HK-2 (cell line): ENCODE measurements at regions not wholly inside any gene's neighbourhood (a gene's known extent, or its start where the extent isn't known, plus 50 kb on each side); places are given as distances from the start of the nearest gene placed in this dataset.

Experiments used
- DNase-seq: peaks from one replicate; pipeline ENCODE4 v3.0.0-alpha.2; 2018; ENCODE audit not compliant: unreplicated experiment

DNA sequence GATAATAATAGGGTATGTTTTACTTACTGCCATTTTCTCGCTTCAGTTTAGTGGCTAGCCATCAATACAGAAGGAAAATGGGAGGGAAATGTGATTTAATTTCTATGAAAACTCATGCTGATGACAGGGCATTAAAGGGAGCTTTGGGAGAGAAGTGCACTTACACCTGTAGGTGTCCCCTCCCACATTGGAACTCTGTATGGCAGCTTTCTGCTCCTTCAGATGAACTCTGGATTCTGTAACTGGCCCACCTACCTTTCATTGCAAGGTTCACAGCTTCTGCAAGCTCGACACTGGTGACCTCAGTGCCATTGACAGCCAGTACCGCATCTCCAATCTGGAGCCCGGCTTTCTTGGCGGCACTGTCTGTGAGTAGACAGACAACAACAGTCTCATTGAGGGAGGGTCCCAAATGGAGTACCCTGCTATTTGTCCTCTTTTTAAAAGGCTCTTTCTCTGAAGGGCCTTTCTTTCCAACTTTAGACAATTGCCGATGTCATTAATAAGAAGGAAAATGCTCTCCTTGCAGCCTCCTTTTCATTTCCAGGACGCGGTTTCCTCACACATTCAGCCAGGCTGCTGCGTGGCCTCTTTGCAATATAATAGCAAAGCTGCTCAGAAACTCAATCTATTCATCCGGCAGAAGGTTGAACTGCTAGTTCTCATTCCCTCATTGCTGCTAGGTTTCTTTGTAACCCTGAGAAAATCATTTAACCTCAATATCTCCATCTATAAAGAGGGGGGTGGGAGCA is 63.6 kb downstream of the NUDT12 start:
- DNase-seq, result no peak

DNA sequence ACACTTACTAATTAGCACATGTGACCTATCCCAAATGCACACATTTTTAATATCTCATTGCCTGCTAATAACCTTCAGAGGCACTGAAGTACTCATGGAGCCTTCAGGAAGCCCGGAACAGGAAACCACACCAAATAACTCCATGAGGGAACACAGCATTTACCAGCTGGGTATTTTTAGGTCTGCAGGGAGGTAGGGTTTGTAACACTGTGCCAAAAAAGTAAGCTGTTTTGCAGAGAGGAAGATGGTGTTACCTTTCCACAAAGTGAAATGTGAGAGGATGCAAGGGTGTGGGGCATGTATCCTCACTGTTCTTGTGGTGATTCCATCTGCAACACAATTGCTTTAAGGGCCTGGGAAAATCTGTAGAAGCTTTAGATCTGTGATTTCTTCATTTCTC is 64.4 kb downstream of the NUDT12 start:
- DNase-seq, result no peak

DNA sequence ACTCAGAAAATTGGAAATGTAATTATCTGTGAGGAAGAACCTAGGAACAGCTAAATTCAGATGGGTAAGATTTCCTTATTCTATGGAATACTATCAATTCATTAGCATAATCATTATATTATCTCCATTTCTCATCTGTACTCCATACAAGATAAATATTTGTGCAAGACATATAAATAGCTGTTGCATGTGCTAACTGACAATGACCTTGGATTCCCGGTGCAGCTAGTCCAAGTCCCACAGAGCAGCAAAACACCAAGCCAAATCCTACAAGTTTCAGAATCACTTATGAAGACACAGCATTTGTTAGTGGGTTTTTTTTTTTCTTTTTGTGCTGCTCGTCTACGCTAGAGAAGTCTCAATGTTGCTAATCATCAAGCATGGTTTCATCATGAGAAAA is 64.8 kb downstream of the NUDT12 start:
- DNase-seq, result no peak

DNA sequence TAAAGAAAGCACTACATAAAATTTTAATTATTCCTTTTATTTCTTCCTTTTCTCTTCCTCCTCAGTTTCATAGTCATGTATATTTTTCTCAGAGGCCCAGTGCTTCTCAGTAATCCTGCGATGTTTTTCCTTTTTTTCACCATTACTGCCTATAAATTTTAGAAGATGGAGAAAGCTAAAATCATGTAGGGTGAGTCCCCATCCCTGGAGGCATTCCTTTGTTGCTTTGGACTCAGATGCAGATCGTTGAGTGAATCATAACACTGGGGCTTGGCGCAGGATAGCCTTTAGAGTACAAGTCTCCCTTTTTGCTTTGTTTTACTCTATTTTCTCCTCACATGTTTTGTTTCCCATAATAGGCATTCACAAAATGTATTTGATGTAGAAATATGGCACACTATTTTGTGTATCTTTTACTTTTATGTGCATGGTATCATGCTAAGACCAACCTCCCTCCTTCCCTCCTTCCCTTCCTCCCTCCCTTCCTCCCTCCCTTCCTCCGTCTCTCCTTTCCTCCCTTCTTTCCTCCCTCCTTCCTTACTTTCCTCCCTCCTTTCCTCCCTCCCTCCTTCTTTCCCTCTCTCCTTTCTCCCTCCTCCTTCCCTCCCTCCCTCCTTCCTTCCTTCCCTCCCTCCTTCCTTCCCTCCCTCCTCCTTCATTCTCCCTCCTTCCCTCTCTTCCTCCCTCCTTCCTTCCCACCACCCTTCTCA is 72.4 kb downstream of the NUDT12 start:
- no peak for DNase-seq

DNA sequence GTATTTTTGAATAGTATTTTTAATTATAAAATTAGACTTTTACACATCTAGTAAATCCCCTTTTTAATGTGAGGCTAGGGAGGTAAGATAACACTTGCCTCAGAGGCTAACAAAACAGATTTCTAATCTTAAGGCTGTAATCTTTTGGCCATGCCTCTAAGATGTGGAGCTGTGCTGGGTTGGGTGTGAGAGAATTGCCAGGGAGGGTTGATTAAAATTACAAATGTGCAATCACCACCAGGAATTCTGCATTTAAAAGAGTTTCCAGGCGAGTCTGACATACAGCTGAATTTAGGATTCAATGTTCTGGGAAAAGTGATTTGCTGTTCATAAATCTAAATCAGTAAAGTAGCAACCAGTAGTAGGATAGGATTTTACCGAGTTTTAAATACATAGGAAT is 73.3 kb downstream of the NUDT12 start:
- no peak for DNase-seq

DNA sequence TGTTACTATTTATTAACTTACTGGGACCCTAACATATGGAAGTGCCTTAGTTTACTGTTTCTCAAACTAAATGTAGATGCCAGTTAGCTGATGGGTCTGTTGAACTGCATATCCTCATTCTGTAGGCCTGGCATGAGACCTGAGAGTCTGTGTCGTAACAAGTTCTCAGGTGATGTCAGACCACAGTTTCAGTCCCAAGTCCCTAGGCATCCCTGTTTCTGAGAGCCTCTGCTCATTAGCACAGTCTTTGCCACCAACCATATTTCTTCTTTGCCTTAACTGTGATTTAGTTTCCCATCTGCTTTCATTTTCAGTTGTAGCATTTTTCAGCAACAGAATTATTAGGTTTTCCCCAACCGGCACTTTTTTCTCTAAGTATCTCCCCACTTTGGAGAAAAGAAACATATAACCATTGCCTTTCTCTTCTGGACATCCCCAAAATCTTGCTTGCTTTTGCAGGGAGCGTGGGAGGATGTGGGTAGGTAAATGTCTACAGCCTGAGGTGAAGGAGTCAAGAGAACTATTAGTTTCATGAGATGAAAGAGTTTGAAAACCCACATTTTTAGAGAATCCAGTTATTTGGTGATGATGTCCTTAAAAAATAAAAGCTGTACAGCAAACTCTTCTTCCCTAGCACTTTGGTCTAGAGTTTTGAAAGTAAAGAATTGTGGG is 74.6 kb downstream of the NUDT12 start:
- no peak for DNase-seq

DNA sequence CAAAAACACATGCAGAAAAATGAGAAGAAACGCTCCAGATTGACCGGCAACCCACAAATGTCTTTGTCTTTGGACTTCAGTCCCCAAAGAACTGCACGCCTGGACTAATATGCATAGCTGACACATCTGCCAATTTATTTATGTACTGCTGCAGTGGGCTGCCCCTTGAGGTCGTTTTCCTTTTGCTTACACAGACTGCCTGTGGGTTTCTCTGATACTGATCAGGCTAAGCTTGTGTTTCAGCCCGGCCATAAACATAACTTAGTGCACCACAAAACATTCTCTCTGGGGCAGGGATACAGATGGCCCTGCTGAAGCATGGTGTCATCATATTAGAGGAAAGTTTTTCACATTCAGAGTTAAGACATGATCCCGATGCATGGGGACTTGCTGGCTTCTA is 75.4 kb downstream of the NUDT12 start:
- no peak for DNase-seq

DNA sequence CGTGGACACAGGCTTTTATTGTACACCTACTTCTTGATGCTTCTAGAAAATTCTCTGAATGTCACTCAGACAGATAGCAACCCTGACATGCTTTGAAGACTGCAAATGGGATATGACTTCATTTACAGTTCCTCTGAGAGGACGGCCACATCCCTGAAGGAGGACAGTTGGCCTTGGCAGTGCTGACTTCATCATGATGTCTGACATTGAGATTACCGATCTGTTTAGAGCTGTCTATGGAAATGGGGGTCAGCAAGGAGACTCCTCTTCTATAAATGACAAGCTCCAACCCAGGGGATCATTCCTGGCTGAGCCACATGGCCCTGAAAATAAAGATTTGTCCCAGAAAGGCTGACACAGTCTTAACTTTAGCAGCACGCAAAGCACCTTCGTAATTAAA is 75.8 kb downstream of the NUDT12 start:
- no peak for DNase-seq

DNA sequence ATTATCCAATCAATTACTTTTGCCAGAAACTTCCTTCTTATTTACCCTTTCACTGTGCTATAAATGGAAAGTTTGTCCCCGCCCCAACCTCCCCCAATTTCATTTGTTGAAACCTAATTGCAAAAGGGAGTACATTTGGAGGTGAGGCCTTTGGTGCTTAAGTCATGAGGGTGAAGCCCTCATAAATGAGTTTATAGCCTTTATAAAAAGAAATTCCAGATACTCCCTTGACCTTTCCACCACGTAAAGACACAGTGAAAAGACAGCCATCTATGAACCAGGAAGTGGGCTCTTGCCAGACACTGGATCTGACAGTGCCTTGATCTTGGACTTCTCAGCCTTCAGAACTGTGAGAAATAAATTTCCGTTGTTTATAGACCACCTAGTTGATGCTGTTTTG is 82.3 kb downstream of the NUDT12 start:
- DNase-seq, result no peak

DNA sequence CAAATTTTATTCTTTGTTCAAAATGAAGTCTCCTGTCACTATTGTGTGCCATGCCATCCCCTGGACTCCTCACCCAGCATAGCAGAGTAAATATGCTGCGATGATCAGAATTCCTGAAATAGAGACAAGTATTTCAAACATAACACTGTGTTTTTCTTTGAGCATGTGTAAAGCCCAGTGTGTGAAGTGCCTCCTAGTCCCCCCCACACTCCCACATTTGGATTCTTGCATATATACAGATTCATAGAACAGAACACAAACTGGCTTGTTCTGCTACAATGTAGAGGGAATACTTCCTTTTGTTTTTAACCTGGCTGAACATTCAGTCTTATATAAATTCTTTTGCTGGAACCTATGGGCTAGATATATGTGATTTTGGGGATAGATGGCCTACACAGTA is 84.9 kb downstream of the NUDT12 start:
- no peak for DNase-seq

DNA sequence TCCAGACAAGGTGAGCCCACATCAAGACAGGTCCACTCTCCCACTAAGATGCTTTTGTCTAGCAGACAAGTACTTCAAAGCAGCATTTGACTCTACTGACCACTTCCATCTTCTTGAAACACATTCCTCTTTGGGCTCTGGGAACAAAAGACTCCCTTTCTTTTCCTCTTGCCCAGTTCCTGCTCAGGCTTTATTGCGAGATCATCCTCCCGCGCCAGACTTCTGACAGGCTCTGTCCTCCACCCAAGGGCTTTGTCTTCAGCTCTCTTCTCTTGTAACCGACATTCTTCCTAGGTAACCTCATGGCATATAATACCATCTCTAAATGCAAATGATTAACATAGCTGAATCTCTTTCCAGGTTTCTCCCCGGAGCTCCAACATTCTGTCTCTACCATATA is 85.8 kb downstream of the NUDT12 start:
- DNase-seq, result no peak

DNA sequence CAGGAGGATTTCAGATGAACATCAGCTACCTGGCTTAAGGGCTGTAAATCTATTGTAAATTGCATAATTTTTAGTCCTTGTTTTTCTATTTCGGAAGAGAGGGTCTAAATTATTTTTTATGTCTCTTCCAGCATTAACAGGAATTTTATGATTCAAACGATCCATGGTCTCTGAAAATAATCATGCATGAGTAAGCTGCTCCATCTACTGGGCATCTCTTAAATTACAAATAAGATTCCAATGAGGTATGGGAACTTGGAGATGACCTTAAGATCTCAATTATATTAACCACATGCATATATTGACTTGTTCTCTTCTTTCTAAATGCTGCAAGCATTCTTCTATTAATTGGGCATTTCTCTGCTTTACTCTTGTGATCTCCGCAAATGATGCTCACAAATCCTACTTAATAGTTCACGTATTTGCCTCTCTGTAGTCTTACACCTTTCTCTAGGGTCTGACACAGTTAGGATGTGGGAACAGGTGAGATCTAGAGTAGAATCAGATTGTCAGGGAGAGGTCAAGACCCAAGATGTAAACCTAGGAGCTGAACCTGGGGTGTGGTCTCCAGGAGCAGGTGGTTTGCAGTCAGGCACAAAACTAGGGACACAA is 86.9 kb downstream of the NUDT12 start:
- DNase-seq, result no peak

DNA sequence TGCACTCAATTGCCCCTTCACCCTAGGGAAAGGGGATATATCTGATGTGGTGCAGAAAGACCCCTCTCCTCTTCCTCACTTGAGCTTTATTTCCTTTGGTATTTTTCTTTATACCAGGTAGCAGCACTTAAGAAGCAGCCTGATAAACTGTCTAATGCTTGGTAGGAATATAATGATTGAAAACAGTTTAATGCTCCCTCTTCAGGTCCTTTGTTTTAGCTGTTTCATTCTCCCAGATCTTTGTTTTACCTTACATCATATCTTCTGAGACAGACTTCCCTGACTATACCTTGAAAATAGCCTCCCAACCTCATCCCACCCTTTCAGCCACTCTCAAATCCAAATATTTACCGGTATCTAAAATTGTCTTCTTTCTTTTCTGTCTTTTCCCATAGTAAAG is 87.9 kb downstream of the NUDT12 start:
- DNase-seq, result no peak

DNA sequence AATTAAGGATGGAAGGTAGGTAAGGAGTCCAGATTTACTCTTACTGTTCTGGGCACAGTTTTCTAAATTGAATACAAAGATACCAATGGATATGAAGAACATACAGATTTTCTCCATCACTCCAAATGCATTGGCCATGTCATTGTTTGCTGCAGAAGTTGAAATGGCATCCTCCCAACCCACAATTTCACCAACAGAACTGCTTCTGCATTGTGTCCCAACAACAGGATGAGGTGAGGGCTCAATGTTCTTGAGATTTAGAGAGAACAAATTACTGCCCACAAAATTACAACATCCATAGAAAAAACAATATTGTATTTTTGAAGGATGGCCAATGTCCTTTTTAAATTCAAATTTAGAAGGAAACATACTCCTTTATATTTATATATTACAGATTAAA is 88.9 kb downstream of the NUDT12 start:
- DNase-seq, result no peak

DNA sequence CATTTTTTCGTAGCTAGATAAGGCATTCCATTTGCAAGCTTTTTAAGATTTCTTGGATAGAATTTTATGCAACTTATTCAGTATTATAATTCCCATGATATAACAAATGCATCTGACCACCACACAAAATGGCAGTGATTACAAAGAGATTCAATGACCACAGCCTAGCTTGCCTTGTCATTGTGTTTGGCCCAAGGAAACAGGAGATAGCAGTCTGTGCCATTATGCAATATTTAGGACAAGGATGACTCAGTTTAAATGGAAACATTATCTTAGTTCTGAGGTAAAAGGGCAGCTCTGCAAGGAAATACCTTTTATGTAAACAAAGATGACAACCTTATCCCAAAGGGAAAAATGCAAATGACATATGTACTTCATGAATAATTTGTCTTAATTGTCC is 89.8 kb downstream of the NUDT12 start:
- no peak for DNase-seq

DNA sequence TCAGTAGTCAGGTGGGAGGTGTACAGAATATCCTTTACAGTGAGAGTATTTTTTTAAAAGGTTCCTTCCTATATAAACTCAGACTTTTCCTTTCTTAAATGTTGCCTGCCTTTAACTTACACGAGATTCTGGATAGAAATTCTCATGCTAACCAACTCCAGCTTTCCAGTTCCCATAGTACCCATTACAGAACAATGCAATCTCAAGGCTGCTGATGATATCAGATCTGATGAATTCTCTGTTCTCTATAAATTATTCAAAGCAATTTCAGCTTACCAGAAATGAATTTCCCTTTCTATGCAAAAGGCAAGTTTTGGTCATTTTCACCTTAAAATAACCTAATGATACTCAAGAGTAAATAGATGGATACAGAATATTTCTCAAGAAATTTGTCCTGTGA is 90.3 kb downstream of the NUDT12 start:
- no peak for DNase-seq

DNA sequence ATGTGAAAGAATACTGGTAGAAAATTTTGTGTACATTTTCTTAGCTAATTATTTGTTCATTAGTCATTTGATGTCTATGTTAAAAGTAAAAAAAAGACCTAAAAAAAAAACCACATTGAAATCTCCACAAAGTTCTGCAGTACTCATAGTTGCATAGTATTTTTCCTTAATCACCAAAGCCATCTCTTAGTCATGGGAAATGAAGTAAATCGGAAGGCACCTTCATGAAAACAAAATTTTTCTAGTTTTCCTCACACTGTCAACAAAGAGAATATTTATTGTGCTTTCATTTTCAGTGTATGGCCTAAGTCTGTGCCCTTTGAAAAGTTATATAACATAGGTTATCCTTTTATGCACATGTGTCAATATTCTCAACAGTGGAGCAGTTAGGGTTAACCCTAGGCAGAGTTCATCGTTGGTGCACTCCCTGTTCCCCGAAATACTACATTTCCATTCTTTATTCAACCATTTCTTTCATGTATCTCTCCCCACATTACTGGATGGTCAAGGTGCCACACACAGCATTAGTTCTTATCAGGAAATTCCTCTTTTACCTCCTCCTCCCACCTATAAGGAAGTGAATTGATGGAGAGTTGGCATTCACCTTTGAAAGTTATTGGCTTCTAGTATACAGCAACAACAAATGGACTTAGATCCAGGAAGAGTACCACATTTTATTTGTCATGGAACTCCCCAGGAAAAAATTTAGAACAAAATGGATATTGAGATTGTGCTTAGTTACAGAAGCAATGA is 93.1 kb downstream of the NUDT12 start:
- DNase-seq, result no peak

DNA sequence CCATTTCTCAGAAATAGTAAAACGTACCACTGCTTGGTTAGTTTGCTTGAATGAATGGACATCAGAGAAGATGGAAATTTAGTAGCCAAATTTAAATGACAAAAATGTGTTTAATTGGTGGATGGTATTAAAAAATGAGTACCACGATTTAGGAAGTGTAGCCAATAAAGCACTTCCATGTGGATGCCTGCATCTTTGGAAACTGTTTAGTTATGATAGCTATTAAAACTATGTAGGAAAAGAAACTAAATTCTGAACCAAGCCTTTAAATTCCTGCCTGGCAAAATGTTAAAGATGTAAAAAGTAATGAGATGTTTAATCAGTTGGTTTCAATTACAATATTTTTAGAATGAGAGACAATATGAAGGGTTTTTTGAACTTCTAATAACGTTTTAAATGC is 94.8 kb downstream of the NUDT12 start:
- no peak for DNase-seq

DNA sequence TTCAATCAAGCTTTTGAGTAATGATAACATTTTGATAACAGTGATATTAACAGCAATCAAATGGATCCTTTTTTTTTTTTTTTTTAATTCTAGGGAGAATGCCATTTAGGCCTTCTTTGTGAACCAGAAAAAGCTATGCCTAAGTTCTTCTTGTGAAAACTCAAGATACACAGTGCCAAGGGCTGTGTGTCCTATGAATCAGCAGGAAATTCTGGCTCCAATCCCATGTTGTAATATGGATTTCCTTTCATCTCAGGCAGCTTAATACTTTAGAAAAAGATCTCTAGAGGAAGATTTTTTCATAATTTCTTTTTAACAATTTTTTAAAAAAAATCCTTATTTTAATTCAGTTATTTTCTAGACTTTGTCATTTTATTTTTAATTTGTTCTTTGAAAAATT is 96.1 kb downstream of the NUDT12 start:
- no peak for DNase-seq

DNA sequence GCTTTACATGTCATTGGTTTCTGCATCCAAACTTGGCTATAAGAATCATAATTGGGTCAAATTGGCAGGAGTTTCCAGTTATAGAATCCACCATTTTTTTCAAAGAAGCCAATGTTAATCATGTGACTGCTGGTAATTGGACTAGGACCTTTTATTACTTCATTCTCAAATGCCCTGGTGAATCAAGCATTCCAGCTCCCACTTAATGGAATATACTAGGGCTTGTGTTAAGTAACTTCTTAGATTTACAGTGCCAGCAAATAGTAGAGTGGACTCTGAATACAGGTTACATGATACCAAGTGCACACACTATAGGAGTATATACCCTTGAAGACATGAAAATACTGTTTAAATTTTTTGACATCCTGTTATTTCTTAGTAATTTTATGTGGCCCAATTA is 96.7 kb downstream of the NUDT12 start:
- no peak for DNase-seq

DNA sequence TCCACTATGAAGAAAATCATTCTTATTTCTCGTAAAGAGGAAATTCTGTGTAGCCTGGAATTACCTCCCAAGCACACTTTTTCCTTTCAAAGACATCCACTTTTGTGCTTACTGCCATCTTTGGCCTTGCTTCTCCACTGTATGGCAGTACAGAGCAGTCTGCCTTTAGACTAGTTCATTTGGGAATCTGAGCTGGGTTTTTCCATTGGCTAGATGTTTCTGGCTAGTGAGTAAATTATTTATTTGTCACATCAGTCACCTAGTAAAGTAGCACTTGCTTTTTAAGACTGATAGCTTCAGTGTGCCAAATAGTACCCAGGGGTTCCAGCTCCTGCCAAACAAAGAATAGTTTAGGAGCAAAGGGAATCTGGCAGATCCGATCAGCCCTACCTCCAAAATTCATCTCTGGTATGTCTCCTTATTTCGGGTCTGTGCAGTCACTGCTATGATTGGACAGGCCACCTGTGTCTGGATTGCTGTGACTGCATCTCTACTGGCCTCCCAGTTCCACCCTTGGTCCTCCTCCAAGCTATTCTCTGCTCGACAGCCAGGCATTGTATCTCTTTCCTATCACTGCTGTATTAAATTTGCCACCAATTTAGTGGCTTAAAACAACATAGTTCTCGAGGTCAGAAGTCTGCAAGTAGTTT is 97.6 kb downstream of the NUDT12 start:
- no peak for DNase-seq

DNA sequence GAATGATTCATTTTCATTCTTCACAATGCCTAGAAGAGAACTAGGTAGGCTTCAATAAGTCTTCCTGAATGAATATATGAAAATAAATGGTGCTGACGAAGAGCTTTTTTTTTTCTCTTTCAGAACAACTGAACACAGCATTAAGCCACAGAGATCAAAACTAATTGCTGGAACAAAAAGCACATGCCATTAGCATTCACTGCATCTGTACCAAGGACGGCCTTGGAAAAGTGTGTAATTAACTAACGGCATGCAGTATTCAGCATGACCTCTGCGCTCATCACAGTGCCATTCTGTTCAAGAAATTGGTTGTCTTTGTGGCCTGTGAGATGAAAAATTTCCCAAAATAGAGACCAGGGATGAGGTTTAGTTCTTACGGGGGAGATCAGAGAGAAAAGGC is 99.3 kb downstream of the NUDT12 start:
- no peak for DNase-seq
